ENCODE measurements at regions not wholly inside any gene's neighbourhood (a gene's known extent, or its start where the extent isn't known, plus 50 kb on each side); places are given as distances from the start of the nearest gene placed in this dataset.
A peak's percentile ranks its signal among the peaks of the same experiment; 100 is the strongest.
"Not testable (repeated sequence)": the region's sequence is repeated elsewhere in the genome, so short reads cannot be mapped to it uniquely, and the experiment has no call there.

- ATAC-seq (ENCODE audit: poor library complexity) (no peak), DNase-seq (no peak)
- intact Hi-C loops (cut with DNase I) = no loop called here
Measured at GRCh38 chr1:218916720-218917119, 257.0 kb upstream of the LYPLAL1 start.

- no peak for ATAC-seq (ENCODE audit: poor library complexity)
- intact Hi-C loops (cut with DNase I) = no loop called here
- no peak for DNase-seq
Measured at GRCh38 chr1:218917656-218918055, 256.0 kb upstream of the LYPLAL1 start.

DNA sequence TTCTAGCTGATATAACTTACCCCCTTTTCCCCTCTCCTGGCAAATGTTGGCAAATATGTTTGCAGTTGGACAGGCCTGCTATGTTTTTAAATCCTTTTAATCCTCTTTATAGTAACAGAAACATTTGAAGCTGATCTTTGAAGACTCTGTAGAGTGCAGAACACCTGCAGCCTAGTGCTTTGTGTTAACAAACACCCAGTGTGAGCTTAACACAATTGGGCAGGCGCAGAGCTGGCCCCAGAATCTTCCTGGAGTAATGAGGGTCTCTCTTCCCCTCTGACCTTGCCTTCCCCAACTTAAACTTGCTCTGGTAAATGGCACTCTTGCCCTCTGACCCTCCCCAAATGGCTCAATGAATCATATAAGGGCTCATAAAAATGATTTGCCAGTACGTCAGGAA lies 247.9 kb upstream of the LYPLAL1 start:
- ATAC-seq (ENCODE audit: poor library complexity) (no peak), DNase-seq (no peak)
- intact Hi-C loops (cut with DNase I) = no loop called here

GRCh38 chr1:218926631-218927030 lies 247.0 kb upstream of the LYPLAL1 start:
- intact Hi-C loops (cut with DNase I) = no loop called here
- no peak for ATAC-seq (ENCODE audit: poor library complexity)

GRCh38 chr1:218930000-218930399 lies 243.7 kb upstream of the LYPLAL1 start:
- DNase-seq (no peak), ATAC-seq (ENCODE audit: poor library complexity) (no peak)
- intact Hi-C loops (cut with DNase I) = no loop called here

More at GRCh38 chr1:218926631-218927030, 247.0 kb upstream of the LYPLAL1 start:
- DNase-seq = no peak

DNA sequence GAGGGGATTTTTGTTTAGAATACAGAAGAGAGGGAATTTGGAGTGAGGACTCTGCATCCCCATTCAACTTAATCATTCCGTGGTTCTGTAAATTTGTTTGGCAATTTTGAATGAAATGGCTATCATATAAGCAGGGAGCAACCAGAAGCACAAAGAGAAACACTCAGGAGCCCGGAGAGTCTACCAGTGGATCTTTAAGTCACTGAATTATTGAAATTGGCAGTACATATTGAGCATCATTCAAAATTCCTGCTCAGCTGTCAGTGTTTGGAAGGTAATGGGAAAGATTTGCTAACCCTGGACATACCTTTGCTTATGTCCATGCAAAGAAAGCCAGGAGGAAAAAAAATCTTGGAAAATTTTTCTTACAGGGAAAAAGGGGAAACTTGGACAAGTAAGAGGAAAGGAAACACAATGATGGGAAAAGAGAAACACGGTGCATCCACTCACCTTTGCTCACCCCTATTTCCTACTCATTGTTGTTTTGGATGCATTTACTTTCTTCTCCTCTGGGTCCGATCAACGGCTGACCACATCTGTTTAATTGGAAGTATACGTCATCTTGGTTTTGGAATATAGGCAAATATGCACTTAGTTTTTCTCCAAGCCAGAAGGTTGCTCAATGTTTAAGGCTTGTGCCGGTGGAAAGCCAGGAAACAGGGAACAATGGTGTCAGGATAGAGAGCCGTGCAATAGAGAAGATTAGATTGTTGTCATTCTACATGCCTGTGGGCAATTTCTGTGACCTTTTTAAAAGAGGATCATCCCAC lies 243.0 kb upstream of the LYPLAL1 start:
- intact Hi-C loops (cut with DNase I) = no loop called here
- DNase-seq = no peak
- ATAC-seq (ENCODE audit: poor library complexity) = no peak

DNA sequence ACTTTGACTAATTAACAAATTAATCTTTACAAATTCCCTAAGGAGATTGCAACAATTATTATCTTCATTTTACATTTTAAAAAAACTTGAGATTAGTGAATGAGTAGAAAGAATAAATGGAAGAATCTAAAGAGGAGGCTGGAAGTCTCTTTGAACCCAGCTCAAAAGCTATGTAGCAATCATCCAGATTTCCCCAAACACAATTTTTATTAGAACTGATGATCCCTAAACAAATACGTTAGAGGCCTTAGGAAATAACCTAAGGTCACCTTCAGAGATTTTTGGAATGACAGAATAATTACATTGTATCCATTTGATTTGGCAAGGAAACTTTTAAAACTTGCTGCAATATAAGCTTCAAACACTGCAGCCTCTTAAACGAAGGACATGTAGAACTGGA lies 242.4 kb upstream of the LYPLAL1 start:
- ATAC-seq (ENCODE audit: poor library complexity) (no peak), DNase-seq (no peak)
- intact Hi-C loops (cut with DNase I) = no loop called here

GRCh38 chr1:218933513-218933912 lies 240.2 kb upstream of the LYPLAL1 start:
- ATAC-seq (ENCODE audit: poor library complexity) (no peak), DNase-seq (no peak)
- intact Hi-C loops (cut with DNase I) = no loop called here

- intact Hi-C loops (cut with DNase I); ATAC-seq (ENCODE audit: poor library complexity): not testable (repeated sequence)
Measured at GRCh38 chr1:218935408-218935807, 238.3 kb upstream of the LYPLAL1 start.

DNA sequence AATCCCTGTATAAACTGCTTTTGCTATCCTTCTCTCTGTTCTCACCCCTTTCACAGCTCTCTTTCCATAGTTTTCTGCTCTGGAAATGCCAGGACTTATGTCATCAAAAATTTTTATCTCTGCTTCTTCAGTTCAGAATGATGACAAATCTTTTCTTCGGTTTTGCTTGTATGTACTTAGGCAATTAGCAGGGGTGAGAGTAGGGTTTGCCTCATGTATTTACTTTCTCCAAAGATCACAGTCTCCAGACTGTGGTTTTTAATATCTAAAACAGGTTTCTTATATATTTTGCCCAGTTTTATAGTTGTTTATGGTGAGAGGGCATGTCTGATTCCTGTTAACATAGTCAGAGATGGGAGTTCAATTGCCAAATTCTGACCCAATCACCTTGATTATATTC lies 235.4 kb upstream of the LYPLAL1 start:
- no peak for ATAC-seq (ENCODE audit: poor library complexity)
- intact Hi-C loops (cut with DNase I) = no loop called here

More at GRCh38 chr1:218935408-218935807, 238.3 kb upstream of the LYPLAL1 start:
- not testable (repeated sequence) for DNase-seq

DNA sequence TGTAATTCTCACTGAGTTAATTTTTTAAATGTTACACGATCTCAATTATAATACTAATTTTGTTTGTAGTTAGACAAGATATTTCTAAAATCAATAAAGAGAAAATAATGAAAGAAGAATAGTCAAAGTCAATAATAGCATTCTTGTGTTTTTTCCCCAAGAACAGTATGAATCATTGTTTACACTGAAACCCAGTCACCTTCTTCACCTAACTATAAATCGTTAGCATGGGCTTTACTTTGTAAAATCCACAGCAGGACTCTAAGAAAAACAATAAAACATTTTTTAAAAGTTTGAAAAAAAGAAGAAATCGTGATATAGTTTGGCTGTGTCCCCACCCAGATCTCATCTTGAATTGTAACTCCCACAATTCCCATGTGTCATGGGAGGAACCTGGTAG lies 234.6 kb upstream of the LYPLAL1 start:
- intact Hi-C loops (cut with DNase I) = no loop called here
- DNase-seq = no peak
- ATAC-seq (ENCODE audit: poor library complexity) = no peak

More for the DNA sequence above, 235.4 kb upstream of the LYPLAL1 start:
- DNase-seq = no peak

GRCh38 chr1:218942431-218942830 lies 231.2 kb upstream of the LYPLAL1 start:
- ATAC-seq (ENCODE audit: poor library complexity) (peak; percentile 55), DNase-seq (no peak)
- intact Hi-C loops (cut with DNase I) = no loop called here

GRCh38 chr1:218943371-218943770 lies 230.3 kb upstream of the LYPLAL1 start:
- no peak for ATAC-seq (ENCODE audit: poor library complexity)
- no peak for DNase-seq
- intact Hi-C loops (cut with DNase I) = no loop called here

- no peak for DNase-seq
- no peak for ATAC-seq (ENCODE audit: poor library complexity)
- intact Hi-C loops (cut with DNase I) = no loop called here
Measured at GRCh38 chr1:218945050-218945449, 228.6 kb upstream of the LYPLAL1 start.

DNA sequence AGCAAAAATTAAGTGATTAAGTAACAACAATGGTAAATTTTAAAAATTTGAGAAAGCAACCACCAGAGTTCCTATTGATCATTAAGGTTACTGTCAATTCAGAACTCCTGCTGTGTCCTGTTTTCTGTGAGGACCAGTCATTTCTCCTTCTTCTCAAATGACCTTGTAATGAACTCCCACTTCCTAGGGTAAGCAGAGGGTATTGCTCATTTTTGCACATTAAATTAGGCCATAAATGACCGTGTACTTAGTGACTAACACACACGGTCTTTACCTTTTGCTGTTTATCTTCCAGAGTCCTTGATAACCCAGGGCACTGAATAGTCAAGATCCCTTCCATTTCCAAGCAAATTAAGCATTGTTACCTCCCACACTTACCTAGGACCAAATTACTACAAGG lies 227.5 kb upstream of the LYPLAL1 start:
- no peak for DNase-seq
- no peak for ATAC-seq (ENCODE audit: poor library complexity)
- intact Hi-C loops (cut with DNase I) = no loop called here

GRCh38 chr1:218948446-218948845 lies 225.2 kb upstream of the LYPLAL1 start:
- ATAC-seq (ENCODE audit: poor library complexity) = no peak
- DNase-seq = no peak
- intact Hi-C loops (cut with DNase I) = no loop called here

GRCh38 chr1:218953386-218953785 lies 220.3 kb upstream of the LYPLAL1 start:
- intact Hi-C loops (cut with DNase I) = no loop called here
- DNase-seq (no peak), ATAC-seq (ENCODE audit: poor library complexity) (peak; percentile 56)

DNA sequence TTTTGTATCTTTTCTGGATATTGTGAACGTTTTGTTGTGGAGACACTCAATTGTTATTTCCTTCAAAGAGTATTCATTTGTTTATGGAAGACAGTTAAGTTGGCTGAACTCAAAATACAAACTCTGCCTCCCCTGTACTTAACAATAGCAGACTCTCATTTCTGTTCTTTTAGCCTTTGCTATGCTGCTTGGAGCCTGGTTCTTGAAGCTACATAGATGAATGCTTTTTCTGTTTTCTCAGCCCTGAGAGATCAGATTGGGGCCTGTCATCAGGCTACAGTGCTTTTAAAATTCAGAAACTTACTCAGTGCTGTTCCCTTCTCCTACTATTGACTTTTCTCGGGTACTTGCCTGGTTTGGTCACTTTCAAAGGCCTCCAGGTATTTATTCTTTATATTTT lies 215.7 kb upstream of the LYPLAL1 start:
- DNase-seq = no peak
- ATAC-seq (ENCODE audit: poor library complexity) = no peak
- intact Hi-C loops (cut with DNase I) = no loop called here

DNA sequence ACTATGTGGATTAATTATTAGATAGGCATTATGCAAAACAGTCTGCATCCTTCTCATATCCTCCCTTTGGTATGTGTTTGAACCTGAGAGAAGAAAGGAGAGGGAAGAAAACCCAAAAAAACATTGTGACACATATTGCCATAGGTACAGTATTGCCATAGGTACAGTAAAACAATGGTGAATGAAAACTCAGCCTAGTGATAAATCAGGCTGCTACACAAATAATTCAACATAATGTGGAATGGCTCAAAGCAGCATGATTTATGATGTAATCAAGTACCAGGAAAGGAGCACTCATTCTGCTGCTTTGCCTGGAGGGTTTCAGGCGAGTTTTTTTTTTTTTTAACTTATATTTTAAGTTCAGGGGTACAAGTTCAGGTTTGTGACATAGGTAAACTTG lies 213.9 kb upstream of the LYPLAL1 start:
- DNase-seq = no peak
- no peak for ATAC-seq (ENCODE audit: poor library complexity)
- intact Hi-C loops (cut with DNase I) = no loop called here

GRCh38 chr1:218964471-218965185 lies 209.1 kb upstream of the LYPLAL1 start:
- ATAC-seq (ENCODE audit: poor library complexity) = no peak
- no peak for DNase-seq
- intact Hi-C loops (cut with DNase I) = no loop called here
